ENCODE measurements at regions not wholly inside any gene's neighbourhood (a gene's known extent, or its start where the extent isn't known, plus 50 kb on each side); places are given as distances from the start of the nearest gene placed in this dataset.

- WGBS, 2 donors, result 80 to 88% methylated on average over 1 to 2 of the region's 2 CpGs
- Histone ChIP-seq H3K27ac (no peak overlapping the region), H3K27me3 (no peaks in the 10 kb centered on the region), H3K4me1 (peaks cover 0 to 7% (median 5%) of the 10 kb centered on the region in 4 donors), H3K36me3 (no peaks in the 10 kb centered on the region), H3K4me3 (no peak overlapping the region), H3K9me3 (no peaks in the 10 kb centered on the region)
- ATAC-seq (ENCODE audit: low FRiP score in 2 of 2) (peak; percentile 27 to 48), DNase-seq (no peak)
- TF ChIP-seq POLR2AphosphoS5 (IDR thresholded peaks at IDR 0.05), result no peak
- no peak for TF ChIP-seq EP300 (IDR thresholded peaks at IDR 0.05)
- TF ChIP-seq POLR2A (IDR thresholded peaks at IDR 0.05), result no peak
- no peak for TF ChIP-seq CTCF (IDR thresholded peaks at IDR 0.05)
These were observed 112.4 kb upstream of the MAX start for GRCh38 chr14:65214741-65215140.

- no peaks in the 10 kb centered on the region for H3K27me3 ChIP-seq
- no peaks in the 10 kb centered on the region for H3K36me3 ChIP-seq
- WGBS, 2 donors, result 94 to 97% methylated on average over 4 of the region's 4 CpGs
- DNase-seq (no peak), ATAC-seq (ENCODE audit: low FRiP score in 2 of 2) (no peak)
- TF ChIP-seq POLR2AphosphoS5 (IDR thresholded peaks at IDR 0.05) (no peak), EP300 (IDR thresholded peaks at IDR 0.05) (no peak), CTCF (IDR thresholded peaks at IDR 0.05) (no peak), POLR2A (IDR thresholded peaks at IDR 0.05) (no peak)
- H3K9me3 ChIP-seq, result no peaks in the 10 kb centered on the region
- H3K4me1 ChIP-seq, result peaks cover 0 to 6% (median 2%) of the 10 kb centered on the region in 4 donors
- no peak overlapping the region for H3K4me3 ChIP-seq
- H3K27ac ChIP-seq, result no peak overlapping the region
These were observed 117.0 kb upstream of the MAX start for GRCh38 chr14:65219353-65219752.

GRCh38 chr14:65222440-65222858, 120.1 kb upstream of the MAX start:
- Histone ChIP-seq H3K9me3 (no peaks in the 10 kb centered on the region), H3K36me3 (no peaks in the 10 kb centered on the region), H3K27ac (no peak overlapping the region), H3K4me1 (peaks cover 0 to 24% (median 13%) of the 10 kb centered on the region in 4 donors), H3K27me3 (no peaks in the 10 kb centered on the region), H3K4me3 (no peak overlapping the region)
- peak; percentile 64 to 79 (median 70) for TF ChIP-seq CTCF (IDR thresholded peaks at IDR 0.05)
- no peak for TF ChIP-seq EP300 (IDR thresholded peaks at IDR 0.05)
- peak; percentile 77 to 84 for ATAC-seq (ENCODE audit: low FRiP score in 2 of 2)
- WGBS, 2 donors, result 38 to 40% methylated on average over 9 of the region's 9 CpGs
- peak in 1 of 2 donors; percentile 59 for DNase-seq

GRCh38 chr14:65223636-65224035, 121.3 kb upstream of the MAX start:
- Histone ChIP-seq H3K4me3 (no peak overlapping the region), H3K4me1 (peaks cover 0 to 35% (median 13%) of the 10 kb centered on the region in 4 donors), H3K27me3 (no peaks in the 10 kb centered on the region), H3K9me3 (no peaks in the 10 kb centered on the region), H3K27ac (no peak overlapping the region), H3K36me3 (no peaks in the 10 kb centered on the region)
- TF ChIP-seq CTCF (IDR thresholded peaks at IDR 0.05) (no peak), POLR2A (IDR thresholded peaks at IDR 0.05) (no peak), EP300 (IDR thresholded peaks at IDR 0.05) (no peak), POLR2AphosphoS5 (IDR thresholded peaks at IDR 0.05) (no peak)
- ATAC-seq (ENCODE audit: low FRiP score in 2 of 2), result no peak
- WGBS, 2 donors, result 91 to 97% methylated on average over 5 of the region's 5 CpGs
- DNase-seq, result no peak

- H3K27ac ChIP-seq, result peak overlapping the region in 1 of 4 donors; percentile 7
- no peaks in the 10 kb centered on the region for H3K27me3 ChIP-seq
- no peak overlapping the region for H3K4me3 ChIP-seq
- H3K36me3 ChIP-seq, result no peaks in the 10 kb centered on the region
- H3K4me1 ChIP-seq, result peaks cover 4 to 46% (median 19%) of the 10 kb centered on the region in 4 donors
- 0 to 11% methylated on average over 1 of the region's 1 CpG for WGBS, 2 donors
- DNase-seq, result no peak
- ATAC-seq (ENCODE audit: low FRiP score in 2 of 2), result no peak
- no peak for TF ChIP-seq EP300 (IDR thresholded peaks at IDR 0.05)
- no peak for TF ChIP-seq POLR2AphosphoS5 (IDR thresholded peaks at IDR 0.05)
- no peak for TF ChIP-seq CTCF (IDR thresholded peaks at IDR 0.05)
- no peak for TF ChIP-seq POLR2A (IDR thresholded peaks at IDR 0.05)
- no peaks in the 10 kb centered on the region for H3K9me3 ChIP-seq
These were observed 122.5 kb upstream of the MAX start for GRCh38 chr14:65224799-65225198.

Measured in upper lobe of left lung (tissue), 6 donors.